HG02938 (cell line): ENCODE measurements at regions not wholly inside any gene's neighbourhood (a gene's known extent, or its start where the extent isn't known, plus 50 kb on each side); places are given as distances from the start of the nearest gene placed in this dataset.
"Not testable (repeated sequence)": the region's sequence is repeated elsewhere in the genome, so short reads cannot be mapped to it uniquely, and the experiment has no call there.

ENCODE experiments used
- ATAC-seq: cut with Tn5 transposase; IDR thresholded peaks from one replicate; pipeline ENCODE4 v1.9.1; 2021; ENCODE audit warnings: mild to moderate bottlenecking, moderate library complexity; ENCODE audit not compliant: unreplicated experiment

DNA sequence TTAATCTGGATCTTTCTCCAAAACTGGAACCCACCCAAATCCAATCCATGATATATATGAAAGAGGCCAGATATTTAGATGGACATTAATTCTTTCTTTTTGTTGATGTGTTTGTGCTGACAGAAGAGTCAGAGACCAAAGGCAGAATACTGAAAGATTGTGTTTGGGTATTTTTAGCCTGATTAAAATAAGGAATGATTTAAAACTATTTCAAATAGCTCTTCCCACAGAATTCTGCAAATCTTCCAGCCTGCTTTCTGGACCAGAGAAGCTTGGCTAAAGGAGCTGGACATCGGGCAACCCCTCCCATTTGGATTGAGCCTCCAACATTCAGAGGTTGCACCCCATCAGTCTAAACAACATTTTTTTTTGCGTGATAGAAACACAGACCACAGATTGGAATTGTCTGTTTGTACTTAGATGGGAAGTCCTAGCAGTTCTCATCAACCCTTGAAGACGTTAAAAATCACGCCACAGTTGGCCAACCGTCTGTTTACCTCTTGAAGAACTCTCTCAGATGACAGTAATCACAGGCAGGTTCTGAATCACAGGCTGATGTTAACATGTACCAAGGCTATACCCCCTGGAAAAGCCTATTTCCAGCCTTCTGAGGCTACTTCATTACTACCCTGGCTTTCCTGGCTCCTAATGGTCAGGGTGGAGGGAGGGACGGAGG lies 155.2 kb upstream of the NRP1 start:
- ATAC-seq, result no peak

DNA sequence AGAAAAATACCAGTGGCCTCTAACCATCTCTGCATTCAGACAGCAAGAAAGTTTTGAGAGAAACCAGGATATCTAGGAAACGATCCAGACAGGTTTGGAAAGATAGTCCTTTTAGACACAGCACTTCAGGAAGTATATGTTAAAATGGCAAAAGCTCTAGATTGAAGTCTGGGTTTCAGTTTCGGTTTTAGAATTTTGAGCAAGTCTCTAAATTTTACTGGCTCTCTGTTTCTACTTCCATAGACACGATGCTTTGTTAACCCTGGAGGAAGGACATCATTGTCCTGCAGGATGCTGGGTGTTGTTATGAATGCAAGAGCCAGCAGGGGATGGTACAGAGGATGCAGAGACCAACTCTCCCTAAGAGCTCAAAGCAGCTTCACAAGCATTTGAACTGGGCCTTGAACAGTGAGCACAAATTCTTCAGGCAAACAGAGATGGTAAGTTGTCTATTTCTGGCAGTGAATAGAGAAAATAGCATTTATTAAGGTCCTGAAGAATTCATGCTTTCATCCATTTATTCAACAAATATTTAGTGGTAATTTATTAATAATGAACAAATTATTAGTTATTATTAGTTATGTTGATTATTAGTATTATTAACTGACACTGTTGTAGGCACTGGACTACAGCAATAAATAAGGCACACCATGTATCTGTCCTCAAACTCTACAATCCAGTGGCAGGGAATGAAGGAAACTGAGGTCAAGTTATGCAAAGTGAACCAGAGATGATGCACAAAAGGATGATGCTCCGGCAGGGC lies 152.7 kb upstream of the NRP1 start:
- no peak for ATAC-seq

DNA sequence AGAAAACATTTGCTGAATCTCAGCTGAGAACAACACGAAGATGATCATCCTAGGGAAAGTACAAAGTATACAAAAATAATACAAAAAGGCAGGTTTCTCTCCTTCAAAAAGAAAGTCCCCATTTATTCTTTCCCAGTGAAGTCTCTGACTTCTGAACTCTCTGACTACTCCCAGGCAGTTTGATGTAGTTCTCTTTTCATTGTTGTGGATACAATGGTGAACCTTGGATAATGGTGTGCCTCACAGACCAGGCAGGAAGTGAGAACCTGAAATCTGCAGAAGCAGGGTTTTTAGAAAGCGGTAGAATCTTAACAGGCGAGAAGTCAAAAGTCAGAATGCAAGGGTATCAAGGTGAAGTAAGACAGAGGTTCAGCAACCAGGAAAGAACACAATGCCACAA lies 150.8 kb upstream of the NRP1 start:
- no peak for ATAC-seq

DNA sequence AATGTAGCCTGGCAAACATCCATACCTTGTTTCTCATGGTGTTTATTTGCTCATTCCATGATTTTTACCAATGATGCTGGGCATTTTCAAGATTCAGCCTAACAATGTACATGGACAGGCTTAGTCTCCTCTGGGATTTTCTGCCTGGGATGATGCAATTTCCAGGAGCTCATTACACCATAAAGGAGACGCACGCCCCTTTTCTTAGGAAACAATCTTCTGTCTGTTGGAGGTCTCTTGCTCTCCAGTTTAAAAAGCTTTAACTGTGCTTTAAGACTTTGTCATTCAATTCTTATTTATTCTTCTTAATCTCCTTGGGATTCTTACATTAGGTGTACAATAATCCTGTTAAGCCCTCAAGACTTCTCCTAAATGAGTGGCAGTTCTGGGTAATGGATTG lies 150.3 kb upstream of the NRP1 start:
- ATAC-seq, result no peak

DNA sequence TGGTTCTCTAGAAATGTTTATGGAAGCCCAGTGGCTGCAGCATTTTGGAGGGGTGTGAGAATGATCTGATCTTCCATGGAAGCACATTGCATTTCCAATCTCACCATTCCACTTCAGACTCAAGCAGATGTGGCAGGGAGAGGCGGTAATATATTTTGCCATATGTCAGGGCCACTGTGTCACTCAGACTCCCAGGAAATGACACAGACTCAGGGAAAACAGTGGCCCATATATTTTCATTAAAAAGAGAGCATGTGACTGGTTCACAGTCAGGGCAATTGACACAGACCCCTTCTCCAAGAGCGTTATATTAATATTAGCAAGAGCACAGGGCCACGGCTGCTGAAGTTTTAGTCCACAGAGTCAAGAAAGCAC lies 149.3 kb upstream of the NRP1 start:
- no peak for ATAC-seq

DNA sequence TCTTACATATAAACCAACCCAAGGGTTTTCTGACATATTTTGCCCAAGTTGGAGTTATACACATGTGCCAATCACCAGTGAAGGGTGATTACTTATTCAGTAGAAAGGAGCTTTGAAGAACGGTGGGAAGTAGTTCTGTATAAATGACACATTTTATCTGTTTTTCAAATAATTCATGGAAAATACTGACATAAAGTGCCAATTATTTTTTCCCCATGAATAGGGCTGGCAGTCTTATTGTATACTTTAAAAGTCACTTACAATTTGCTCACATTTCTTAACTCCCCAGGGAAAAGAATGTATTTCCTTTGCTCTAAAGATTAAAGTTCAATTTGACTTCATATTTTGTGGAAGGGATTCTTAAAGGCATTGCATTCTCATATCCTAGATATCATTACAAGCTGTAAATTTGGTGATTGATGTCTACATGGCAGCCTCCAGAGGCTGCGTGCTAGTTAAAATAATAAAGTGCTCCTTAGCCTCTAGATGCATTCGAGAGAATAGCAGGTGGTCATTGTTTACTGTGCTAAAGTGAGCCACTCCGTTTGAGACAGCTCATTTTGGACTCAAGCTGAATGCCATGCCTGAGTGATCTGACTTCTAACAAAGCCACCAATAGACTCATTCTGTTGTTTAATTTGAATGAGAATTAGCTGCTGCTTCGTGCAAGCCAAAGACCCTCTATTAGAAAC lies 148.8 kb upstream of the NRP1 start:
- ATAC-seq, result no peak

DNA sequence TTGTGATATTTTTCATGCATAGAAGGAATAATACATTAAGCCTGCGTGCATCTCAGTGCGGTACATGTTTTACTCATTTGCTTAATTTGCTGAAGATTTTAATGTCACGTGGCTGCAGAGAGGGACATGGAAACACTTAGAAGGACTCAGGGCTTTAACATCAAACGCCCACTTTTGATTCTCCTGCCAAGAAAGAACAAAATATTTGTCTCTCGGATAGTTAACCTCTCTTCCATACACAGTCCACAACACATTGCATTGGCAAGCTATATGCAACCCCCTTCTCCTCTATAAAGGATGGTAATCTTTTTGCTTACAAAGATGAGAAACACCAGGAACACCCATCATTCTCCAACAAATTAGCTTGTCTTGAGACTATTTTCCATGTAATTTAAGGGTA lies 148.0 kb upstream of the NRP1 start:
- no peak for ATAC-seq

DNA sequence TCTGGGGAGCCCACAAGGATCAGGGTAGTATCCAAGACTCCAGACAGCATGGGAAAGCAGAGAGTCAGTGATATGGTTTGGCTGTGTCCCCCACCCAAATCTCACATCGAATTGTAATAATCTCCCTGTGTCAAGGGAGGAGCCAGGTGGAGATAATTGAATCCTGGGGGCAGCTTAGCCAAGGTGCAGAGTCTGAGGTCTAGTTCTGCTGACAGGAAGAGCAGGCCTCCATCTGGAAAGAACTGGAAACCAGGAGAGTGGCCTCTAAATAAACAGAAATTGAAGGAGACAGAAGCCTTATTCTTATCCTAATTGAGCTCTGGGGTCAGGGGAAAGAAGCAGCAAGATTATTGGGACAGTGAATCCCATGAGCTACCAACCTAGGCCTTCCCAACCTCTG lies 146.7 kb upstream of the NRP1 start:
- no peak for ATAC-seq

DNA sequence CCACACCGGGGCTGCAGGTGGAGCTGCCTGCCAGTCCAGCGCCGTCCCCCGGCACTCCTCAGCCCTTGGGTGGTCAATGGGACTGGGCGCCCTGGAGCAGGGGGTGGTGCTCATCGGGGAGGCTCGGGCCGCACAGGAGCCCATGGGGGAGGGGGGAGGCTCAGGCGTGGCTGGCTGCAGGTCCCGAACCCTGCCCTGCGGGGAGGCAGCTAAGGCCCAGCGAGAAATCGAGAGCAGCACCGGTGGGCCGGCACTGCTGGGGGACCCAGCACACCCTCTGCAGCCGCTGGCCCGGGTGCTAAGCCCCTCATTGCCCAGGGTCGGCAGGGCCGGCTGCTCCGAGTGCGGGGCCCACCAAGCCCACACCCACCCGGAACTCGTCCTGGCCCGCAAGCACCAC lies 145.9 kb upstream of the NRP1 start:
- not testable (repeated sequence) for ATAC-seq

DNA sequence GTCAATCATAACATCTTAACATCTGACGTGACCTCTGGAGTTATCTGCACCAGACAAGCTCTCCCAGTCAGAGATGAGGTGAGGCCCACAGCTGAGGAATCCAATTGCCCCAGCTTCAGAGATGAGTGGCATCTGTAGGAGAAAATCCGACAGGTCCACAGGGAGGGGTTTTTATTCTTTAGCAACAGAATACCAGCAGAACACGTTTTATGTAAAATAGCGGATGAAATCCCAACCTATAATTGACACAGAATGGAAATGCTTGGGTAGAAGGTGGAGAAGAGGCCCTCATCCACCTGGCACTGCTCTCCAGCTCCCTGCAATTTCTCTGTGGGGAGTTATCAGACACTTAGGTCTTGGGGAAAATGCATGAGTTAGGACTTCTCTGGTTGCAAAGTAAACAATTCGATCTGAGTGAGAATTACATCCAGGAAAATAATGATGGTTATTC lies 144.2 kb upstream of the NRP1 start:
- ATAC-seq, result no peak

DNA sequence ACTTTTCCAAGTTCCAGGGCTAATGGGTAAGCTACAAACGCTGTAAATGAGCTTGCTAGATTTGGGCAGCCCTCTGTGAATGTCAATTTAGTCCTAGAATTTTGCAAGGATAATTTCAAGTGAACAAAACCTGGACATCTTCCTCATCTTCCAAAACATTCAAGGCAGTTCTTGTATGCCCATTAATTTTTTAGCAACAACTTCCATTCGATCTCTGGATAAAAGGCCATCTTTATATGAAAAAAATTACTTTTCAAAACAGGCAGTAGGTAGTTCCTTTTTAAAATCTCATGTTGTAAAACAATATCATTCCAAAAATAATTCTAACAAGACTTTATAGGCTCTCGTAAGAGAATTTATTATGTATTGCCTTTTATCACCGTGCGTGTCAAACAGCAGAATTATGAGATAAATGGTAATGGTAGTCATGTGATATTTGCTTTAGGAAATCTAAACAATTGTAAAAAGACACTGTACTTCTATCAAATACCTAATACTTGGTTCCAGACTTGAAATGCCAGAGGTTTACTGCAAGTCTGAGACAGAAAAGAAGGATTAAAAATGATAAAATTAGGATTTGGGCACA lies 143.7 kb upstream of the NRP1 start:
- no peak for ATAC-seq

DNA sequence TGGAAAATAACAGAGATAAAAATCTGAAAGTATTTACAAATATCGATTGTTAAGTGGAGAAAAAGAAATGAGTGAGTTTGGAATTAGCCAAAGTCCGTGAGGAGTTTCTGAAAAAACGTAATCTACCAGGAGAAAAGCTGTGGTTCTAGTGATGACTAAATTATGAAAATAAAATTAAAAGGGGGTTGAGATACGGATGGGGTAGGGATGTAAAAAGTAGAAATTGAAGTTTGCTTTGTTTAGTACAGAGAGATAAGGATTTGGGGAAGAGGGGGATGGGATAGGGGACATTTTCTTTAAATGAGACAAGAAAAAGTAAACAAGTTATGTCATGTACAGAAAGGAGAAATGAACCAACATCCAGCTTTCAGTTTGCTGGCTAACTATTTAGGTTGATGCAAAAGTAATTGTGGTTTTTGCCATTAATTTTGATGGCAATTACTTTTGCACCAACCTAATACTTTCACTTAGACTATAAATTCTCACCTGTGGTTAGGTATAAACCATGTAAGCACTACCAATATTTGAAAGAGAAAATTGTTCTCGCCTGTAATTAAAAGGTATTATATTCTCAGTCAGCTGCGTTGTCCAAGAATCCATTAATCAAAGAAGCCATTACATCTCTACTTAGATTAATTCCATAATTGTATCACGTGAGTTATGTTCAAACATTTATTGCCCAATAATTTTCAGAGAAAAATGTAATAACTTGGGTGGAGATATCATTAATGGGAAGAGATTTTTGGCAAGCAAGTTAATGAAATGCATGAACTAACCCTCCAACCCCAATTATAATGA lies 143.0 kb upstream of the NRP1 start:
- no peak for ATAC-seq

DNA sequence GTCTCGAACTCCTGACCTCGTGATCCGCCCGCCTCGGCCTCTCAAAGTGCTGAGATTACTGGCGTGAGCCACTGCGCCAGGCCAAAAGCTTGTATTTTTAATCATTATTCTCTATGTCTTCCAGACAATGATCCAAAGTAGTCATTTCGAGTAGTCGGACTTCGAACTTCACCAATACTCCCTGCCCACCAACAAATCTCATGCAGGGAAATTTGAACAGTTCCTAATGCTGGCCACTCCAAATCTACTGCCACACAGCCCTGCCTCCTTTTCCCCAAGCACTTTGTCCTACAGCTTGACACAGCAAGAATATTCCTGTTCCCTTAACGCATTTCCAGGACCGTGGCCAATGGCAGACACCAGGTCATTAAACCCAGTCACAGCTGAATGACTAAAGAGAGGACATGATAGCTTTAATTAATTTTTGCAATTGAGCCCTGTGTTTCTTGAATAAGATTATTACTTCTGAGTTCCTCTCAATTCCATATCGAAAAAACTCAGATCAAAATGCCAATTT lies 142.3 kb upstream of the NRP1 start:
- no peak for ATAC-seq

DNA sequence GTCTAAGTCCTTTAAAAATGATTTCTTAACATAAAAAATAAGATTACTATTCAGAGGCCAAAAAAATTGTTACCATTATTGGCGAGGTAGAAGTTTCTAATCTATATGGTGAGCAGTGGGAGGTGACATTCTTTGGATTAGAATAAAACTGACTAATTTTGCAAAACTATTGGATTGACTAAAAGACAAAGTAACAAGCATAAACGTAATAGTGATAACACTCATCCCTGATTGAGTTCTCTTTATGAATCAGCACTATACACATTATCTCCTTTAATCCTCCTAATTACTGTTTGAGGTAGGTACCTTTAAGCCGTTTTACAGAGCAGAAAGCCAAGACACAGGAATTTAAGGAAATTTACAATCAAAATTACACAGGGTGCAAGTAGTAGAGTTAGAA lies 139.2 kb upstream of the NRP1 start:
- ATAC-seq, result no peak

DNA sequence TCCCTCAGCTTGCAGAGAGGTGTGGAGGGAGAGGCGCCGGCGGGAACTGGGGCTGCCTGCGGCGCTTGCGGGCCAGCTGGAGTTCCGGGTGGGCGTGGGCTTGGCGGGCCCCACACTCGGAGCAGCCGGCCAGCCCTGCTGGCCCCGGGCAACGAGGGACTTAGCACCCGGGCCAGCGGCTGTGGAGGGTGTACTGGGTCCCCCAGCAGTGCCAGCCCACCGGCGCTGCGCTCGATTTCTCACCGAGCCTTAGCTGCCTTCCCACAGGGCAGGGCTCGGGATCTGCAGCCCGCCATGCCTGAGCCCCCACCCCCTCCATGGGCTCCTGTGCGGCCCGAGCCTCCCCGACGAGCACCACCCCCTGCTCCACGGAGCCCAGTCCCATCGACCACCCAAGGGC lies 133.5 kb upstream of the NRP1 start:
- not testable (repeated sequence) for ATAC-seq

DNA sequence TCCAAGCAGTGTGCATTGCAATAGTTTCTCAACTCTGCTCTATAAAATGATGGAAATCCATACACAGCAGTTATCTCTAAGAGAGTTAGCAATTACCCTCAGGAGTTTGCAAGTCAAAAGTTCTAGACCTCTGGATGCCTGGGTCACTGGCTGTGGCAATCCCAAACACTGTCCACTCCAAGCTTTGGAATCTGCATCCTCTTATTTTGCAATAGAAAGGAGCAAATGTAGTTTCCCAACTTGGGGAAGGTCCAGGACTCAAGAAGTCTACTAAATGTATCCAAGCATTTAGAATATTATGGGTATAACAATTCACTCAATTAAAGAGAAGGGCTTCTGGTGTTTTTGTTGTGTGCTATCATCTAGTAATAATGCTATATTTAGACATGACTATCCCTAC lies 131.3 kb upstream of the NRP1 start:
- ATAC-seq, result no peak

DNA sequence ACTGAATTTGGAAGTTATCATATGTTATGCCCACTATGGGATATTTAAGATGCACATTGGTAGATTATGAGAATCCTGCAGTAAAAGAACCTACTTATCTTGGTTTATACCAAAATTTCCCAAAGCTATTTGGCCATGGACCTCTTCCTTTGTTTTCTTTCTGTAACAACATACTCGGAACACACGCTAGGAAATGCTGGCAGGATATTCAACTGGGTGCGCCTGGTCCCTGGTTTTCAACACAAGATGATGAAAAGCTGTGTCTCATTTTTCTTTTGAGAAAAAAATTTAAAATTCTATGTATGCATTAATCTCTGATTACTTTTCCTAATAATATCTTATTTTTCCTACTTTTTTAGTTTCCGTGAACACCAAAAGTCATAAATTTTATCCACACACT lies 128.5 kb upstream of the NRP1 start:
- ATAC-seq, result no peak

DNA sequence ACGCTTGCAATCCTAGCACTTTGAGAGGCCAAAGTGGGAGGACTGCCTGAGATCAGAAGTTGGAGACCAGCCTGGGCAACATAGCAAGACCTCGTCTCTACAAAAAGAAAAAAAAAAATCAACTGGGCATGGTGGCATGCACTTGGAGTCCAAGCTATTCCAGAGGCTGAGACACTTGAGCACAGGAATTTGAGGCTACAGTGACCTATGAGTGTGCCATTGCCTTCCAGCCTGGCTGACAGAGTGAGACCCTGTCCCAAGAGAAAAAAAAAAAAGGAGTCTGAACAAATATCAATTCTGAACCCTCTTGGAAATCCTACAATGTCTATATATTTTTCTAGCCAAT lies 126.8 kb upstream of the NRP1 start:
- no peak for ATAC-seq

DNA sequence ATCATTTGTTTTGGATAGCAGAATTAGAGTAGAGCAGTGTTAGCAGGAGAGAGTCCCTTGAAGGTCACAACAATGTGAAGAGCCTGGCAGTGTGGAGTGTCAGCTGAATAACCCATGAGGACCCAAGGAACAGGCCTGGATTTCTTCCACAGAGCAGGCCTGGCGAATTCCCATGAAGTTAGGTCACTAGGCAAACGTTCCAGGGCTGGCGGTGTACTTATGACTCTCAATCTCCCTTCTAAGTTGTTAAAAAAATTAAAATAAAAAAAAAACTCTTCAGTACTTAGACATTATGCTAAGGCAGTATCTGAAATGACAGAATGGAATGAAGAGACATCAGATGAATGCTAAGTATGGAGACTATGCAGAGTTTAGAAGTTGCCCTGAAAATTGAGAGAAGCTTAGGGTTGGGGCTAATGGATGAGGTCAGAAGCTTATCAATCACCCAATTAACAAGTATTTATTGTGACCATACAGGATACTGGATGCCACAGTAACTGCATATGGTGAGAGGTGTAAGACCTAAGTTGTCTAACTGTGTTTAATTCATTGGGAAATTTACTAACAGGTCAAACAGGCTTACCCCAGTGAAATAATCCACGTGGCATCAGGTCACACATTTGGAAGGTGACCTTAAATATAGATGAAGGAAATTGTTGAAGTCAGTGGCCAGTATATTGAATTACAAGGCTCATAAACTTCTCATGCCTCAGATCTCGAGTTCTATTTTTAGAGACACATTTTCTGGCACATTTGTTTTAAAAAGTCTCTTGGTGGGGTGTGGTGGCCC lies 126.2 kb upstream of the NRP1 start:
- no peak for ATAC-seq

DNA sequence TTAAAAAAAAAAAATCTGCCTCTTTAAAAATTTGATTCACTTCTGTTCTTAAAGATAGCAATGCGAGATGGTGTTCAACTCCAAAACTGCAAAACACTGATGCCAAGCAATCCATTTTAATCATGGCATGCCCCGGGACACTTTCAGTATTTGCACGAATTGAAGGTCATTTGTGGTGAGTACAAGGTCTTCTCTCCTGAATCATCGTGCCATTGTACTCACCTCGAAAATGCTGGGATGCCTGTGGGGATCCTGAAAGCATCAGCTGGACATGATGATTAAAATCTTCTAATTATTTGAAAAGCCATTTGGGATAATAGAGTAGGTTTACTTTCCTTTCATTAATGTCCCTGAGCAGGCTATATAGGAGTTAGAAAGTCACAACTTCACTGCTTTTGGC lies 125.1 kb upstream of the NRP1 start:
- ATAC-seq, result no peak
